Activated CD8-positive, alpha-beta memory T cell treated with anti-CD3 and anti-CD28 coated beads, Interleukin-2, amount 10 ng/mL, durations not matched to agents 7 days and 5 days (primary cell): ENCODE measurements at regions not wholly inside any gene's neighbourhood (a gene's known extent, or its start where the extent isn't known, plus 50 kb on each side); places are given as distances from the start of the nearest gene placed in this dataset.

Experiments
- ATAC-seq: fragments of 150-1000 bp; cut with Tn5 transposase; one replicate; pipeline ENCODE4 v1.10.0; 2021; ENCODE audit warnings: moderate library complexity
- CTCF ChIA-PET: fragments of 350-600 bp; sonication (Branson Sonifier 250); formaldehyde crosslinking; loops from one replicate; lab custom pipeline; 2021; ENCODE audit warnings: antibody characterized with exemption; lab: Charles Lee
- DNase-seq: peaks from one replicate; pipeline ENCODE4 v3.0.0-alpha.2; 2020
- H3K27ac Mint-ChIP-seq: one replicate; pipeline ENCODE4 v1.8.0; 2021; ENCODE audit warnings: mild to moderate bottlenecking, mixed read lengths
- H3K27me3 Mint-ChIP-seq: one replicate; pipeline ENCODE4 v1.8.0; 2021; ENCODE audit warnings: mixed read lengths
- H3K36me3 Mint-ChIP-seq: one replicate; pipeline ENCODE4 v1.8.0; 2021; ENCODE audit warnings: mild to moderate bottlenecking, mixed read lengths
- H3K4me1 Mint-ChIP-seq: one replicate; pipeline ENCODE4 v1.8.0; 2021; ENCODE audit warnings: mixed read lengths
- H3K4me3 Mint-ChIP-seq: one replicate; pipeline ENCODE4 v1.8.0; 2021; ENCODE audit warnings: mild to moderate bottlenecking, moderate library complexity, mixed read lengths
- H3K9me3 Mint-ChIP-seq: one replicate; pipeline ENCODE4 v1.8.0; 2022; ENCODE audit warnings: low read depth, mixed read lengths

- Mint-ChIP-seq H3K27me3 (no peaks in the 10 kb centered on the region), H3K4me1 (peaks cover 5% of the 10 kb centered on the region), H3K36me3 (no peaks in the 10 kb centered on the region), H3K27ac (no peak overlapping the region), H3K4me3 (no peak overlapping the region), H3K9me3 (no peaks in the 10 kb centered on the region)
- no peak for DNase-seq
- ATAC-seq = no peak
- CTCF ChIA-PET = no interaction called here
These were observed 123.0 kb upstream of the FST start for GRCh38 chr5:53357439-53357838.

GRCh38 chr5:53358794-53359193 lies 121.6 kb upstream of the FST start:
- H3K4me3 Mint-ChIP-seq = no peak overlapping the region
- peaks cover 5% of the 10 kb centered on the region for H3K4me1 Mint-ChIP-seq
- no peaks in the 10 kb centered on the region for H3K36me3 Mint-ChIP-seq
- DNase-seq = no peak
- CTCF ChIA-PET = no interaction called here
- no peaks in the 10 kb centered on the region for H3K27me3 Mint-ChIP-seq
- no peaks in the 10 kb centered on the region for H3K9me3 Mint-ChIP-seq
- no peak overlapping the region for H3K27ac Mint-ChIP-seq
- no peak for ATAC-seq

- Mint-ChIP-seq H3K4me1 (peaks cover 5% of the 10 kb centered on the region), H3K27me3 (no peaks in the 10 kb centered on the region), H3K4me3 (no peak overlapping the region), H3K9me3 (no peaks in the 10 kb centered on the region), H3K36me3 (no peaks in the 10 kb centered on the region), H3K27ac (no peak overlapping the region)
- no peak for ATAC-seq
- CTCF ChIA-PET = no interaction called here
- DNase-seq = no peak
These were observed 120.4 kb upstream of the FST start for GRCh38 chr5:53359916-53360517.

GRCh38 chr5:53360811-53361210 lies 119.6 kb upstream of the FST start:
- CTCF ChIA-PET = no interaction called here
- no peak overlapping the region for H3K27ac Mint-ChIP-seq

GRCh38 chr5:53361708-53362107 lies 118.7 kb upstream of the FST start:
- no peaks in the 10 kb centered on the region for H3K36me3 Mint-ChIP-seq
- CTCF ChIA-PET = no interaction called here
- DNase-seq = no peak
- H3K27me3 Mint-ChIP-seq = no peaks in the 10 kb centered on the region
- H3K4me3 Mint-ChIP-seq = no peak overlapping the region
- H3K4me1 Mint-ChIP-seq = peaks cover 5% of the 10 kb centered on the region
- no peak for ATAC-seq
- H3K9me3 Mint-ChIP-seq = no peaks in the 10 kb centered on the region
- H3K27ac Mint-ChIP-seq = no peak overlapping the region

More at GRCh38 chr5:53360811-53361210, 119.6 kb upstream of the FST start:
- DNase-seq = no peak
- Mint-ChIP-seq H3K27me3 (no peaks in the 10 kb centered on the region), H3K36me3 (no peaks in the 10 kb centered on the region), H3K4me1 (peaks cover 5% of the 10 kb centered on the region), H3K4me3 (no peak overlapping the region), H3K9me3 (no peaks in the 10 kb centered on the region)
- no peak for ATAC-seq

GRCh38 chr5:53362521-53362941 lies 117.9 kb upstream of the FST start:
- Mint-ChIP-seq H3K4me1 (no peaks in the 10 kb centered on the region), H3K27me3 (no peaks in the 10 kb centered on the region), H3K9me3 (no peaks in the 10 kb centered on the region), H3K27ac (no peak overlapping the region), H3K4me3 (no peak overlapping the region), H3K36me3 (no peaks in the 10 kb centered on the region)
- DNase-seq (no peak), ATAC-seq (no peak)
- CTCF ChIA-PET = no interaction called here

- no peaks in the 10 kb centered on the region for H3K9me3 Mint-ChIP-seq
- CTCF ChIA-PET = no interaction called here
- no peak overlapping the region for H3K4me3 Mint-ChIP-seq
These were observed 116.4 kb upstream of the FST start for GRCh38 chr5:53364061-53364460.

GRCh38 chr5:53366245-53366644 lies 114.2 kb upstream of the FST start:
- CTCF ChIA-PET = interaction anchor here (0.8 kb wide), 1 partner anchor 427 kb away, joined by 3 read pairs; no protein-coding TSS in a partner anchor
- ATAC-seq = no peak
- no peak for DNase-seq

More at GRCh38 chr5:53364061-53364460, 116.4 kb upstream of the FST start:
- no peaks in the 10 kb centered on the region for H3K27me3 Mint-ChIP-seq
- H3K27ac Mint-ChIP-seq = no peak overlapping the region
- ATAC-seq = no peak
- no peaks in the 10 kb centered on the region for H3K36me3 Mint-ChIP-seq
- H3K4me1 Mint-ChIP-seq = no peaks in the 10 kb centered on the region
- no peak for DNase-seq

GRCh38 chr5:53367727-53368126 lies 112.7 kb upstream of the FST start:
- Mint-ChIP-seq H3K27ac (no peak overlapping the region), H3K4me3 (no peak overlapping the region)
- CTCF ChIA-PET = no interaction called here

More at GRCh38 chr5:53366245-53366644, 114.2 kb upstream of the FST start:
- Mint-ChIP-seq H3K4me3 (no peak overlapping the region), H3K27ac (no peak overlapping the region), H3K4me1 (no peaks in the 10 kb centered on the region), H3K36me3 (no peaks in the 10 kb centered on the region), H3K27me3 (no peaks in the 10 kb centered on the region), H3K9me3 (no peaks in the 10 kb centered on the region)

GRCh38 chr5:53368516-53368915 lies 111.9 kb upstream of the FST start:
- DNase-seq (no peak), ATAC-seq (no peak)
- Mint-ChIP-seq H3K9me3 (no peaks in the 10 kb centered on the region), H3K4me3 (no peak overlapping the region), H3K27me3 (no peaks in the 10 kb centered on the region), H3K36me3 (no peaks in the 10 kb centered on the region), H3K27ac (no peak overlapping the region), H3K4me1 (no peaks in the 10 kb centered on the region)
- CTCF ChIA-PET = no interaction called here

More at GRCh38 chr5:53367727-53368126, 112.7 kb upstream of the FST start:
- no peaks in the 10 kb centered on the region for H3K4me1 Mint-ChIP-seq
- H3K27me3 Mint-ChIP-seq = no peaks in the 10 kb centered on the region
- no peak for DNase-seq
- H3K36me3 Mint-ChIP-seq = no peaks in the 10 kb centered on the region
- no peaks in the 10 kb centered on the region for H3K9me3 Mint-ChIP-seq
- ATAC-seq = no peak

GRCh38 chr5:53368966-53369605 lies 111.3 kb upstream of the FST start:
- CTCF ChIA-PET = no interaction called here
- no peak overlapping the region for H3K27ac Mint-ChIP-seq
- H3K4me1 Mint-ChIP-seq = no peaks in the 10 kb centered on the region
- no peaks in the 10 kb centered on the region for H3K9me3 Mint-ChIP-seq
- H3K4me3 Mint-ChIP-seq = no peak overlapping the region
- H3K36me3 Mint-ChIP-seq = no peaks in the 10 kb centered on the region
- ATAC-seq (no peak), DNase-seq (no peak)
- H3K27me3 Mint-ChIP-seq = no peaks in the 10 kb centered on the region

- Mint-ChIP-seq H3K4me1 (no peaks in the 10 kb centered on the region), H3K9me3 (no peaks in the 10 kb centered on the region), H3K27me3 (no peaks in the 10 kb centered on the region), H3K4me3 (no peak overlapping the region), H3K27ac (no peak overlapping the region), H3K36me3 (no peaks in the 10 kb centered on the region)
- no peak for ATAC-seq
- CTCF ChIA-PET = no interaction called here
- no peak for DNase-seq
These were observed 110.7 kb upstream of the FST start for GRCh38 chr5:53369681-53370080.

GRCh38 chr5:53373451-53374158 lies 106.8 kb upstream of the FST start:
- DNase-seq (no peak), ATAC-seq (no peak)
- Mint-ChIP-seq H3K4me1 (no peaks in the 10 kb centered on the region), H3K27ac (no peak overlapping the region), H3K27me3 (no peaks in the 10 kb centered on the region), H3K36me3 (no peaks in the 10 kb centered on the region), H3K4me3 (no peak overlapping the region), H3K9me3 (no peaks in the 10 kb centered on the region)
- CTCF ChIA-PET = no interaction called here

GRCh38 chr5:53376853-53377252 lies 103.6 kb upstream of the FST start:
- CTCF ChIA-PET = no interaction called here
- H3K4me3 Mint-ChIP-seq = no peak overlapping the region
- no peaks in the 10 kb centered on the region for H3K36me3 Mint-ChIP-seq
- no peak overlapping the region for H3K27ac Mint-ChIP-seq
- ATAC-seq (no peak), DNase-seq (no peak)
- H3K9me3 Mint-ChIP-seq = no peaks in the 10 kb centered on the region
- no peaks in the 10 kb centered on the region for H3K27me3 Mint-ChIP-seq
- H3K4me1 Mint-ChIP-seq = no peaks in the 10 kb centered on the region
